A549 (cell line): ENCODE measurements at regions not wholly inside any gene's neighbourhood (a gene's known extent, or its start where the extent isn't known, plus 50 kb on each side); places are given as distances from the start of the nearest gene placed in this dataset.

ENCODE experiments used
- ATAC-seq, 2 experiments: fragments of 200-7000 bp in 1 of 2; fragments of >200 bp in 1 of 2; cut with Nextera tagmentation in 1 of 2; cut with Tn5 transposase in 1 of 2; 3 replicates each; pipeline versions ENCODE4 v1.8.0 to v1.9.1; 2018 to 2020; ENCODE audit warnings: mild to moderate bottlenecking in 1 of 2, moderate library complexity in 1 of 2
- CTCF ChIA-PET: fragments of 300-600 bp; sonication (Branson Sonifier 250); formaldehyde crosslinking; extraction: SDS; loops from one replicate; lab custom pipeline; 2021; ENCODE audit warnings: antibody characterized with exemption, inconsistent platforms; lab: Yijun Ruan, JAX
- POLR2A ChIA-PET: fragments of 350-600 bp; formaldehyde crosslinking; extraction: SDS; loops from one replicate; lab custom pipeline; 2021; ENCODE audit warnings: antibody characterized with exemption, inconsistent platforms; lab: Yijun Ruan, JAX
- DNase-seq, 2 experiments: peaks; one replicate each; pipeline versions ENCODE4 v3.0.0 to v3.0.0-alpha.2; 2011 to 2016; ENCODE audit warnings: low read depth in 1 of 2, low spot score in 1 of 2
- FAIRE-seq: peaks from 2 replicates; lab custom pipeline; 2011; peaks lifted over from hg19 to GRCh38; lab: Jason Lieb, UNC
- H3K27ac ChIP-seq, 2 experiments: fragments of >200 bp; sonication (Bioruptor Twin); formaldehyde crosslinking; 3 replicates each; pipeline ENCODE4 v1.5.1; 2016 to 2017
- H3K4me1 ChIP-seq: fragments of >200 bp; sonication (Bioruptor Twin); formaldehyde crosslinking; 3 replicates; pipeline ENCODE4 v1.6.1; 2016
- H3K4me2 ChIP-seq: fragments of >200 bp; sonication (Bioruptor Twin); formaldehyde crosslinking; 3 replicates; pipeline ENCODE4 v1.6.1; 2016
- H3K4me3 ChIP-seq: fragments of >200 bp; sonication (Bioruptor Twin); formaldehyde crosslinking; 3 replicates; pipeline ENCODE4 v1.5.1; 2016
- H3K9me3 ChIP-seq: fragments of >200 bp; sonication (Bioruptor Twin); formaldehyde crosslinking; 3 replicates; pipeline ENCODE4 v1.6.1; 2016
- CBX2 ChIP-seq: fragments of 200-600 bp; sonication (generic); IDR thresholded peaks from 2 replicates; pipeline ENCODE4 v1.6.1; 2016; ENCODE audit warnings: low read depth, mild to moderate bottlenecking, borderline replicate concordance
- CBX8 ChIP-seq: fragments of 200-600 bp; sonication (generic); IDR thresholded peaks from 2 replicates; pipeline ENCODE4 v1.6.1; 2016
- ELK1 ChIP-seq: fragments of 150-350 bp; IDR thresholded peaks from 2 replicates; pipeline ENCODE4 v1.6.1; 2014; ENCODE audit warnings: low read depth, mild to moderate bottlenecking, low read length
- ESRRA ChIP-seq: fragments of 150-350 bp; IDR thresholded peaks from 2 replicates; pipeline ENCODE4 v1.6.1; 2014; ENCODE audit warnings: mild to moderate bottlenecking, low read length, borderline replicate concordance
- HDAC2 ChIP-seq: fragments of 200-600 bp; sonication (generic); IDR thresholded peaks from 2 replicates; pipeline ENCODE4 v1.6.1; 2016
- HEYL ChIP-seq: fragments of 250-450 bp; sonication (Bioruptor Pico); IDR thresholded peaks from 2 replicates; pipeline ENCODE4 v1.8.0; 2021; ENCODE audit warnings: mild to moderate bottlenecking, moderate library complexity
- HMGXB4 ChIP-seq: fragments of 250-450 bp; sonication (Bioruptor Pico); IDR thresholded peaks from 2 replicates; pipeline ENCODE4 v1.5.0; 2021; ENCODE audit warnings: mild to moderate bottlenecking, moderate library complexity, borderline replicate concordance
- HOXA7 ChIP-seq: fragments of 250-450 bp; sonication (Bioruptor Pico); IDR thresholded peaks from 2 replicates; pipeline ENCODE4 v1.5.0; 2020; ENCODE audit warnings: mild to moderate bottlenecking, moderate library complexity
- JUN ChIP-seq, 2 experiments: fragments of >200 bp; sonication (Bioruptor Twin); formaldehyde crosslinking; IDR thresholded peaks; 2 replicates in 1 of 2; 3 replicates in 1 of 2; pipeline ENCODE4 v1.6.1; 2016 to 2017
- MYC ChIP-seq: IDR thresholded peaks from 2 replicates; pipeline ENCODE4 v1.6.1; 2012; ENCODE audit warnings: mild to moderate bottlenecking, inconsistent platforms, low read length, improper control_type of control experiment, borderline replicate concordance
- NR3C1 ChIP-seq: fragments of >200 bp; sonication (Bioruptor Twin); formaldehyde crosslinking; IDR thresholded peaks from 3 replicates; pipeline ENCODE4 v1.6.1; 2017
- PBX3 ChIP-seq: IDR thresholded peaks from 2 replicates; pipeline ENCODE4 v1.6.1; 2012
- RFX5 ChIP-seq: fragments of 450-650 bp; IDR thresholded peaks from 2 replicates; pipeline ENCODE4 v1.7.1; 2014; ENCODE audit warnings: antibody characterized with exemption, mild to moderate bottlenecking, moderate library complexity
- SREBF2 ChIP-seq: fragments of 450-650 bp; IDR thresholded peaks from 2 replicates; pipeline ENCODE4 v1.6.1; 2014; ENCODE audit warnings: mild to moderate bottlenecking, moderate library complexity
- USF2 ChIP-seq: fragments of 450-650 bp; IDR thresholded peaks from 2 replicates; pipeline ENCODE4 v1.6.1; 2014; ENCODE audit warnings: antibody characterized with exemption
- ZC3H11A ChIP-seq: fragments of 450-650 bp; IDR thresholded peaks from 2 replicates; pipeline ENCODE4 v1.6.1; 2014; ENCODE audit warnings: antibody characterized with exemption, mild to moderate bottlenecking
- ZNF302 ChIP-seq: fragments of 250-450 bp; sonication (Bioruptor Pico); IDR thresholded peaks from 2 replicates; pipeline ENCODE4 v1.9.0; 2021; ENCODE audit warnings: inconsistent platforms, mild to moderate bottlenecking, moderate library complexity
- ZSCAN20 ChIP-seq: fragments of 250-450 bp; sonication (Bioruptor Pico); IDR thresholded peaks from 2 replicates; pipeline ENCODE4 v1.8.0; 2022; ENCODE audit warnings: mild to moderate bottlenecking, moderate library complexity
- WGBS: methylation state at CpG from one replicate; pipeline ENCODE4 v1.1.6; 2017; ENCODE audit errors: missing lambda C conversion rate; 5-methylcytosine and 5-hydroxymethylcytosine counted together

GRCh38 chr13:50309882-50310594 is 294.8 kb downstream of the KCNRG start:
- ATAC-seq (no peak), DNase-seq (no peak), FAIRE-seq (no peak)
- WGBS, result 69% methylated on average over 7 of the region's 7 CpGs
- TF ChIP-seq ZC3H11A (no peak), CBX8 (no peak), NR3C1 (no peak), ELK1 (no peak), HEYL (CRISPR knock-in tag) (no peak)
- ChIA-PET CTCF (no interaction called here), POLR2A (no interaction called here)
- Histone ChIP-seq H3K27ac (no peak overlapping the region), H3K4me3 (no peak overlapping the region), H3K9me3 (no peaks in the 10 kb centered on the region), H3K4me2 (no peak overlapping the region), H3K4me1 (no peaks in the 10 kb centered on the region)

GRCh38 chr13:50310734-50311133 is 295.5 kb downstream of the KCNRG start:
- no peak overlapping the region for H3K4me3 ChIP-seq
- no peak for DNase-seq
- no peaks in the 10 kb centered on the region for H3K9me3 ChIP-seq
- no peak for FAIRE-seq
- ChIA-PET POLR2A (no interaction called here), CTCF (no interaction called here)
- WGBS, result 85% methylated on average over 6 of the region's 6 CpGs
- H3K4me2 ChIP-seq, result no peak overlapping the region
- no peaks in the 10 kb centered on the region for H3K4me1 ChIP-seq
- no peak for TF ChIP-seq ESRRA
- TF ChIP-seq MYC, result no peak
- TF ChIP-seq JUN (IDR thresholded peaks at IDR 0.05), result no peak
- TF ChIP-seq SREBF2, result no peak
- no peak for TF ChIP-seq ZSCAN20
- no peak for TF ChIP-seq HMGXB4
- TF ChIP-seq PBX3, result no peak
- no peak for TF ChIP-seq HOXA7 (CRISPR knock-in tag)
- H3K27ac ChIP-seq, result no peak overlapping the region
- no peak for ATAC-seq

GRCh38 chr13:50318887-50319286 is 303.6 kb downstream of the KCNRG start:
- H3K27ac ChIP-seq, result no peak overlapping the region
- H3K9me3 ChIP-seq, result no peaks in the 10 kb centered on the region
- DNase-seq (peak in 1 of 2 experiments; percentile 2), ATAC-seq (no peak; a peak in 1 of 6 replicates), FAIRE-seq (no peak)
- ChIA-PET CTCF (no interaction called here), POLR2A (no interaction called here)
- H3K4me3 ChIP-seq, result no peak overlapping the region
- 74% methylated on average over 3 of the region's 4 CpGs for WGBS
- H3K4me1 ChIP-seq, result peaks cover 29% of the 10 kb centered on the region
- no peak for TF ChIP-seq CBX2
- no peak for TF ChIP-seq PBX3
- TF ChIP-seq RFX5, result no peak
- no peak for TF ChIP-seq ZNF302 (CRISPR knock-in tag)
- no peak for TF ChIP-seq CBX8
- no peak for TF ChIP-seq HDAC2
- TF ChIP-seq USF2, result no peak
- TF ChIP-seq, all 56 proteins: peak for 0
- peak overlapping the region; percentile 68 for H3K4me2 ChIP-seq
